ENCODE measurements at regions not wholly inside any gene's neighbourhood (a gene's known extent, or its start where the extent isn't known, plus 50 kb on each side); places are given as distances from the start of the nearest gene placed in this dataset.

GRCh38 chr2:118508282-118508681 lies 339.2 kb downstream of the EN1 start:
- Histone ChIP-seq H3F3A (ENCODE audit: insufficient read depth, low read length, poor library complexity, severe bottlenecking) (no peaks in the 10 kb centered on the region), H3K9ac (ENCODE audit: low read length) (no peak overlapping the region), H2AFZ (ENCODE audit: low read depth, low read length) (no peak overlapping the region), H3K27ac (ENCODE audit: low read length) (no peak overlapping the region), H3K9me3 (ENCODE audit: low read length) (no peaks in the 10 kb centered on the region), H3K36me3 (ENCODE audit: insufficient read depth, low read length) (no peaks in the 10 kb centered on the region), H4K20me1 (ENCODE audit: insufficient read depth) (no peaks in the 10 kb centered on the region), H3K4me3 (ENCODE audit: low read length) (no peak overlapping the region), H3K4me2 (ENCODE audit: low read length) (no peak overlapping the region), H3K79me2 (replicated peaks; ENCODE audit: insufficient read depth, low read length) (no peaks in the 10 kb centered on the region), H3K9me2 (ENCODE audit: insufficient read depth, low read length) (no peaks in the 10 kb centered on the region), H3K27me3 (ENCODE audit: insufficient read depth, low read depth, low read length) (peaks cover 4% of the 10 kb centered on the region)
- TF ChIP-seq RAD21 (conservative IDR thresholded peaks at IDR 0.05) = no peak
- TF ChIP-seq CTCF (IDR thresholded peaks at IDR 0.05; ENCODE audit: poor library complexity, severe bottlenecking) = no peak
- TF ChIP-seq EZH2 (IDR thresholded peaks at IDR 0.05; ENCODE audit: borderline replicate concordance, insufficient read depth, low read length, poor library complexity, severe bottlenecking) = no peak
- TF ChIP-seq POLR2AphosphoS5 (IDR thresholded peaks at IDR 0.05) = no peak
- no peak for TF ChIP-seq MXI1 (conservative IDR thresholded peaks at IDR 0.05; ENCODE audit: poor library complexity, severe bottlenecking)
- no peak for TF ChIP-seq REST (IDR thresholded peaks at IDR 0.05; ENCODE audit: borderline replicate concordance)
- no peak for TF ChIP-seq EP300 (conservative IDR thresholded peaks at IDR 0.05; ENCODE audit: poor library complexity, severe bottlenecking)
- TF ChIP-seq TAF1 (IDR thresholded peaks at IDR 0.05; ENCODE audit: low read depth) = no peak
- no peak for TF ChIP-seq SMC3 (conservative IDR thresholded peaks at IDR 0.05; ENCODE audit: poor library complexity)

GRCh38 chr2:118505436-118505835 lies 342.0 kb downstream of the EN1 start:
- Histone ChIP-seq H3K36me3 (ENCODE audit: insufficient read depth, low read length) (no peaks in the 10 kb centered on the region), H3K9me3 (ENCODE audit: low read length) (no peaks in the 10 kb centered on the region)

More at GRCh38 chr2:118505436-118505835, 342.0 kb downstream of the EN1 start:
- no peaks in the 10 kb centered on the region for H3K9me2 ChIP-seq (ENCODE audit: insufficient read depth, low read length)
- H3K79me2 ChIP-seq (replicated peaks; ENCODE audit: insufficient read depth, low read length) = no peaks in the 10 kb centered on the region
- no peak overlapping the region for H3K4me2 ChIP-seq (ENCODE audit: low read length)
- peaks cover 8% of the 10 kb centered on the region for H3K27me3 ChIP-seq (ENCODE audit: insufficient read depth, low read depth, low read length)
- H2AFZ ChIP-seq (ENCODE audit: low read depth, low read length) = no peak overlapping the region
- H3K4me3 ChIP-seq (ENCODE audit: low read length) = no peak overlapping the region
- H3F3A ChIP-seq (ENCODE audit: insufficient read depth, low read length, poor library complexity, severe bottlenecking) = no peaks in the 10 kb centered on the region
- no peaks in the 10 kb centered on the region for H4K20me1 ChIP-seq (ENCODE audit: insufficient read depth)
- TF ChIP-seq EZH2 (IDR thresholded peaks at IDR 0.05; ENCODE audit: borderline replicate concordance, insufficient read depth, low read length, poor library complexity, severe bottlenecking) = no peak
- no peak for TF ChIP-seq RAD21 (conservative IDR thresholded peaks at IDR 0.05)
- no peak for TF ChIP-seq CTCF (IDR thresholded peaks at IDR 0.05; ENCODE audit: poor library complexity, severe bottlenecking)
- no peak for TF ChIP-seq SMC3 (conservative IDR thresholded peaks at IDR 0.05; ENCODE audit: poor library complexity)
- no peak for TF ChIP-seq REST (IDR thresholded peaks at IDR 0.05; ENCODE audit: borderline replicate concordance)
- no peak for TF ChIP-seq TAF1 (IDR thresholded peaks at IDR 0.05; ENCODE audit: low read depth)
- TF ChIP-seq EP300 (conservative IDR thresholded peaks at IDR 0.05; ENCODE audit: poor library complexity, severe bottlenecking) = no peak
- TF ChIP-seq MXI1 (conservative IDR thresholded peaks at IDR 0.05; ENCODE audit: poor library complexity, severe bottlenecking) = no peak
- no peak for TF ChIP-seq POLR2AphosphoS5 (IDR thresholded peaks at IDR 0.05)
- no peak overlapping the region for H3K27ac ChIP-seq (ENCODE audit: low read length)
- H3K9ac ChIP-seq (ENCODE audit: low read length) = no peak overlapping the region
